CD4-positive, alpha-beta memory T cell (primary cell): ENCODE measurements at regions not wholly inside any gene's neighbourhood (a gene's known extent, or its start where the extent isn't known, plus 50 kb on each side); places are given as distances from the start of the nearest gene placed in this dataset.

Source experiments
- CTCF ChIA-PET: fragments of 350-600 bp; sonication (Branson Sonifier 250); formaldehyde crosslinking; loops from one replicate; lab custom pipeline; 2021; ENCODE audit warnings: inconsistent platforms; ENCODE audit not compliant: partially characterized antibody; lab: Charles Lee
- POLR2A ChIA-PET: fragments of 350-600 bp; sonication (Branson Sonifier 250); formaldehyde crosslinking; loops from one replicate; lab custom pipeline; 2021; ENCODE audit not compliant: partially characterized antibody; lab: Charles Lee
- DNase-seq, 5 donors: peaks; one replicate each; pipeline versions ENCODE4 v3.0.0 to v3.0.0-alpha.2; 2020 to 2022; ENCODE audit warnings: mixed read lengths in 1 of 5
- H3K27ac ChIP-seq: one replicate; pipeline ENCODE4 v1.7.0; 2013; ENCODE audit warnings: low read depth, low read length
- H3K27me3 ChIP-seq: 2 replicates; pipeline ENCODE4 v1.7.0; 2013; ENCODE audit warnings: mild to moderate bottlenecking, low read length, moderate library complexity; ENCODE audit not compliant: insufficient read depth
- H3K36me3 ChIP-seq: 2 replicates; pipeline ENCODE4 v1.7.0; 2013; ENCODE audit warnings: mild to moderate bottlenecking, low read length, moderate library complexity; ENCODE audit not compliant: insufficient read depth
- H3K4me1 ChIP-seq: 2 replicates; pipeline ENCODE4 v1.7.0; 2013; ENCODE audit warnings: mild to moderate bottlenecking, low read length, moderate library complexity; ENCODE audit not compliant: insufficient read depth
- H3K4me3 ChIP-seq, 2 donors: one replicate each; pipeline ENCODE4 v1.7.0; 2013; ENCODE audit warnings: low read length in 2 of 2, mild to moderate bottlenecking in 1 of 2
- H3K9me3 ChIP-seq, 2 donors: one replicate each; pipeline ENCODE4 v1.7.0; 2013; ENCODE audit warnings: low read length in 2 of 2, control low read depth in 1 of 2; ENCODE audit not compliant: control insufficient read depth in 1 of 2
- H3K27ac Mint-ChIP-seq, 7 donors: one replicate each; pipeline ENCODE4 v1.8.0; 2020 to 2021; ENCODE audit warnings: mixed read lengths in 7 of 7, mild to moderate bottlenecking in 6 of 7, inconsistent platforms in 3 of 7, moderate library complexity in 3 of 7
- H3K27me3 Mint-ChIP-seq, 2 donors: one replicate each; pipeline ENCODE4 v1.8.0; 2020 to 2021; ENCODE audit warnings: mixed read lengths in 2 of 2
- H3K36me3 Mint-ChIP-seq, 2 donors: one replicate each; pipeline ENCODE4 v1.8.0; 2020 to 2021; ENCODE audit warnings: mixed read lengths in 2 of 2, inconsistent platforms in 1 of 2, mild to moderate bottlenecking in 1 of 2
- H3K4me1 Mint-ChIP-seq, 4 donors: one replicate each; pipeline ENCODE4 v1.8.0; 2020 to 2021; ENCODE audit warnings: mixed read lengths in 4 of 4, mild to moderate bottlenecking in 1 of 4
- H3K4me3 Mint-ChIP-seq, 8 donors: one replicate each; pipeline ENCODE4 v1.8.0; 2020 to 2021; ENCODE audit warnings: mixed read lengths in 8 of 8, mild to moderate bottlenecking in 7 of 8, moderate library complexity in 6 of 8, inconsistent platforms in 3 of 8
- H3K9me3 Mint-ChIP-seq, 8 donors: one replicate each; pipeline ENCODE4 v1.8.0; 2020 to 2021; ENCODE audit warnings: mixed read lengths in 8 of 8, mild to moderate bottlenecking in 5 of 8, inconsistent platforms in 3 of 8, moderate library complexity in 1 of 8
- intact Hi-C: fragments of 100-400 bp; cut with micrococcal nuclease; formaldehyde crosslinking; loops from one replicate; pipeline ENCODE4 v1.15.1; 2023

DNA sequence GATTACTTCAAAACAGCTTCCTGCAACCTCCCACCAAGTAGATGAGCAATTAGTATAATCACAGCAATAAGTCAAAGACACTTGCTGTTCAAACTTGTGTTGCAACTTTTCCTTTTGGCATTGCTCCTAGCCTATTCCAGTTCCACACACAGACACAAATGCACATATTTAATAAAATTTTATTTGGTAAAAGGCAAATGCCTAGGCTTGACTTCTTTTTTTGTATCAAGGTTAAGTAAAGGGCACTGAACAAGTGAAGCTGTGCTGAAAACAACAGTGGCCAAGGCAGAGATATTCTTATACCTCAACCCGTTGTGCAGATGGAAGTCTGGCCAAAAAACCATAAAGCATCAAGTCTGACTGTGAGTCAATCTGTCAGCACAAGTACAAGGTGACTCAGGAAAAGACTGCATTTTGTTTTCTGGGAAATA is 708.4 kb upstream of the CITED2 start:
- H3K9me3 Mint-ChIP-seq, result no peaks in the 10 kb centered on the region
- no peak overlapping the region for H3K4me3 Mint-ChIP-seq

GRCh38 chr6:140079328-140079727 is 704.9 kb upstream of the CITED2 start:
- CTCF ChIA-PET, result interaction anchor here (1.1 kb wide), 1 partner anchor 15 kb away, joined by 3 read pairs; no protein-coding TSS in a partner anchor
- H3K27ac Mint-ChIP-seq, result no peak overlapping the region
- no peaks in the 10 kb centered on the region for H3K36me3 Mint-ChIP-seq
- Histone ChIP-seq H3K36me3 (no peaks in the 10 kb centered on the region), H3K9me3 (no peaks in the 10 kb centered on the region), H3K4me1 (no peaks in the 10 kb centered on the region), H3K27ac (no peak overlapping the region), H3K4me3 (no peak overlapping the region), H3K27me3 (no peaks in the 10 kb centered on the region)
- POLR2A ChIA-PET, result no interaction called here
- no peak overlapping the region for H3K4me3 Mint-ChIP-seq
- no peak for DNase-seq
- peaks cover 4 to 9% of the 10 kb centered on the region in 2 donors for H3K27me3 Mint-ChIP-seq
- intact Hi-C loops, result no loop called here
- no peaks in the 10 kb centered on the region for H3K4me1 Mint-ChIP-seq
- no peaks in the 10 kb centered on the region for H3K9me3 Mint-ChIP-seq

More for the DNA sequence above, 708.4 kb upstream of the CITED2 start:
- peaks cover 0 to 4% of the 10 kb centered on the region in 2 donors for H3K27me3 Mint-ChIP-seq
- no peaks in the 10 kb centered on the region for H3K4me1 Mint-ChIP-seq
- Histone ChIP-seq H3K4me3 (no peak overlapping the region), H3K27ac (no peak overlapping the region), H3K36me3 (no peaks in the 10 kb centered on the region), H3K27me3 (no peaks in the 10 kb centered on the region), H3K9me3 (no peaks in the 10 kb centered on the region), H3K4me1 (no peaks in the 10 kb centered on the region)
- no peak overlapping the region for H3K27ac Mint-ChIP-seq
- no peaks in the 10 kb centered on the region for H3K36me3 Mint-ChIP-seq
- no peak for DNase-seq
- POLR2A ChIA-PET, result no interaction called here
- intact Hi-C loops, result no loop called here
- CTCF ChIA-PET, result no interaction called here

GRCh38 chr6:140078561-140079125 is 704.2 kb upstream of the CITED2 start:
- H3K27ac Mint-ChIP-seq, result no peak overlapping the region
- POLR2A ChIA-PET, result interaction anchor here (0.7 kb wide), 1 partner anchor 678 kb away, joined by 3 read pairs; no protein-coding TSS in a partner anchor
- no peaks in the 10 kb centered on the region for H3K36me3 Mint-ChIP-seq
- peaks cover 4 to 12% of the 10 kb centered on the region in 2 donors for H3K27me3 Mint-ChIP-seq
- no peaks in the 10 kb centered on the region for H3K36me3 ChIP-seq
- H3K9me3 Mint-ChIP-seq, result no peaks in the 10 kb centered on the region
- no peak for DNase-seq
- H3K4me3 Mint-ChIP-seq, result no peak overlapping the region
- CTCF ChIA-PET, result interaction anchor here (1.1 kb wide), 1 partner anchor 14 kb away, joined by 3 read pairs; no protein-coding TSS in a partner anchor
- H3K4me1 Mint-ChIP-seq, result no peaks in the 10 kb centered on the region
- H3K9me3 ChIP-seq, result no peaks in the 10 kb centered on the region
- intact Hi-C loops, result no loop called here
- no peak overlapping the region for H3K27ac ChIP-seq
- no peaks in the 10 kb centered on the region for H3K27me3 ChIP-seq
- H3K4me3 ChIP-seq, result no peak overlapping the region
- no peaks in the 10 kb centered on the region for H3K4me1 ChIP-seq

DNA sequence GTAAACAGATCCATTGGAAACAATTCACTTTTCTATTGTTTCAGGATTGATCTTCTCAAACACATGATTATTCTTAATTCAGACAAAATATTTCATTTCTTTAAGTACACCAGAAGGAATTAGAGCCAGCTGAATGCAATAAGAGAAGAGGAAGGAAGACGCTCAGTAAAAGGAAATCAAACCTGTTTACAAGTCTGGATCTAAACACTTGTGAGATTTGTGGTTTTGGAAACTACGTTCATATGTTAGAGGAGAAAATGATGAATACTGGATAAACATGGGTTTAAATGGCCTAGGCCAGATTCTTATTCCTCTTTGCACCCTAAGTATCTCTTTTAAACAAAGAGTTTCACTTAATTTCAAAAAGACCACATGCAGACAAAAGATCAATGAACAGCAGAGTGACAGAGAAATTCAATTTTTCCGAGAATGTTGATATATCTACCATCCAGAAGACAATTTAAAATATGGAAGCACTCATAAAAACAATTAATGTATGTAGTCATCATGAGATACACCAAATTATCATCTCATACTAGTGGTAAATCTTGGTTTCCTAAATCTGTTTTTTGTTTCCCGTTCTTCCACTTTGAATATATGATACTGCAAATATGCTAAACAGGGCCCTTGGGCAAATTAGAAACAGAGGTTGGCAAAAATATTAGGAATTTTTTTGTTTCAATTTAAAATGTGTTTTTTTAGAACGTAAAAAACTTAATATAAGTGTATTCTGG is 703.5 kb upstream of the CITED2 start:
- no peak for DNase-seq
- intact Hi-C loops, result no loop called here
- no peaks in the 10 kb centered on the region for H3K36me3 Mint-ChIP-seq
- Histone ChIP-seq H3K4me3 (no peak overlapping the region), H3K36me3 (no peaks in the 10 kb centered on the region), H3K27me3 (no peaks in the 10 kb centered on the region), H3K27ac (no peak overlapping the region), H3K4me1 (no peaks in the 10 kb centered on the region), H3K9me3 (no peaks in the 10 kb centered on the region)
- H3K27me3 Mint-ChIP-seq, result peaks cover 4 to 12% of the 10 kb centered on the region in 2 donors
- H3K4me1 Mint-ChIP-seq, result no peaks in the 10 kb centered on the region
- no peak overlapping the region for H3K4me3 Mint-ChIP-seq
- CTCF ChIA-PET, result no interaction called here
- POLR2A ChIA-PET, result interaction anchor here (0.7 kb wide), 1 partner anchor 677 kb away, joined by 3 read pairs; no protein-coding TSS in a partner anchor
- no peak overlapping the region for H3K27ac Mint-ChIP-seq
- H3K9me3 Mint-ChIP-seq, result no peaks in the 10 kb centered on the region

- Histone ChIP-seq H3K27ac (no peak overlapping the region), H3K36me3 (no peaks in the 10 kb centered on the region), H3K9me3 (no peaks in the 10 kb centered on the region), H3K4me3 (no peak overlapping the region), H3K4me1 (no peaks in the 10 kb centered on the region), H3K27me3 (no peaks in the 10 kb centered on the region)
- Mint-ChIP-seq H3K27me3 (peaks cover 4 to 12% of the 10 kb centered on the region in 2 donors), H3K36me3 (no peaks in the 10 kb centered on the region), H3K27ac (no peak overlapping the region), H3K4me3 (no peak overlapping the region), H3K9me3 (no peaks in the 10 kb centered on the region), H3K4me1 (no peaks in the 10 kb centered on the region)
- DNase-seq, result no peak
- ChIA-PET CTCF (no interaction called here), POLR2A (no interaction called here)
- intact Hi-C loops, result no loop called here
These were observed 701.7 kb upstream of the CITED2 start for GRCh38 chr6:140076105-140076504.

GRCh38 chr6:140073456-140073855 is 699.0 kb upstream of the CITED2 start:
- peaks cover 3 to 15% of the 10 kb centered on the region in 2 donors for H3K27me3 Mint-ChIP-seq
- no peaks in the 10 kb centered on the region for H3K4me1 Mint-ChIP-seq
- no peak for DNase-seq
- H3K36me3 Mint-ChIP-seq, result no peaks in the 10 kb centered on the region
- CTCF ChIA-PET, result no interaction called here
- intact Hi-C loops, result no loop called here
- Histone ChIP-seq H3K36me3 (no peaks in the 10 kb centered on the region), H3K4me3 (no peak overlapping the region), H3K4me1 (no peaks in the 10 kb centered on the region), H3K27ac (no peak overlapping the region), H3K9me3 (no peaks in the 10 kb centered on the region), H3K27me3 (no peaks in the 10 kb centered on the region)
- POLR2A ChIA-PET, result no interaction called here
- no peaks in the 10 kb centered on the region for H3K9me3 Mint-ChIP-seq
- no peak overlapping the region for H3K4me3 Mint-ChIP-seq
- no peak overlapping the region for H3K27ac Mint-ChIP-seq

GRCh38 chr6:140071601-140072062 is 697.2 kb upstream of the CITED2 start:
- no peaks in the 10 kb centered on the region for H3K36me3 ChIP-seq
- Mint-ChIP-seq H3K4me1 (no peaks in the 10 kb centered on the region), H3K36me3 (no peaks in the 10 kb centered on the region), H3K27me3 (peaks cover 5 to 12% of the 10 kb centered on the region in 2 donors), H3K9me3 (no peaks in the 10 kb centered on the region), H3K27ac (no peak overlapping the region), H3K4me3 (no peak overlapping the region)
- CTCF ChIA-PET, result no interaction called here
- intact Hi-C loops, result no loop called here
- H3K9me3 ChIP-seq, result no peaks in the 10 kb centered on the region
- H3K27me3 ChIP-seq, result no peaks in the 10 kb centered on the region
- no peak overlapping the region for H3K27ac ChIP-seq
- no peak overlapping the region for H3K4me3 ChIP-seq
- no peak for DNase-seq
- H3K4me1 ChIP-seq, result no peaks in the 10 kb centered on the region
- POLR2A ChIA-PET, result interaction anchor here (0.6 kb wide), 1 partner anchor 15 kb away, joined by 3 read pairs; no protein-coding TSS in a partner anchor
